ENCODE measurements at regions not wholly inside any gene's neighbourhood (a gene's known extent, or its start where the extent isn't known, plus 50 kb on each side); places are given as distances from the start of the nearest gene placed in this dataset.

GRCh38 chr20:11380283-11380682 lies 537.4 kb upstream of the BTBD3 start:
- in situ Hi-C loops (cut with MboI; ENCODE audit: low sequenced_read_pairs), result no loop called here
- H3K9me3 ChIP-seq (ENCODE audit: control insufficient read depth, insufficient read depth, low read length), result no peaks in the 10 kb centered on the region; the same call in 1 of the 2 replicates
- H2BK5ac ChIP-seq (ENCODE audit: low read depth, low read length, poor library complexity, severe bottlenecking), result no peak overlapping the region
- no peaks in the 10 kb centered on the region for H4K20me1 ChIP-seq (ENCODE audit: insufficient read depth, low read length)
- H3K36me3 ChIP-seq (ENCODE audit: control insufficient read depth, insufficient read depth, low read length), result no peaks in the 10 kb centered on the region
- H2AFZ ChIP-seq (replicated peaks; ENCODE audit: low read length, poor library complexity), result no peak overlapping the region
- ChIA-PET POLR2A (ENCODE audit: unreplicated experiment) (no interaction called here), CTCF (no interaction called here)
- no peak overlapping the region for H2BK120ac ChIP-seq (ENCODE audit: low read depth, low read length)
- dilution Hi-C loops (cut with HindIII; ENCODE audit: low sequenced_read_pairs, unreplicated experiment), result no loop called here
- no peak for DNase-seq
- no peak overlapping the region for H2BK15ac ChIP-seq (ENCODE audit: low read depth, low read length)
- ATAC-seq (ENCODE audit: low read depth), result no peak
- no peak overlapping the region for H3K56ac ChIP-seq (ENCODE audit: extremely low read depth, insufficient read depth, low read length)
- H3K14ac ChIP-seq (replicated peaks; ENCODE audit: low read depth, low read length), result no peak overlapping the region
- no peak overlapping the region for H2AK9ac ChIP-seq (replicated peaks; ENCODE audit: low read depth, low read length, poor library complexity)
- H3K4me1 ChIP-seq (ENCODE audit: control insufficient read depth, insufficient read depth, low read length), result peaks cover 13% of the 10 kb centered on the region
- H2AK5ac ChIP-seq (ENCODE audit: low read depth, low read length), result no peak overlapping the region
- no peak overlapping the region for H3K23ac ChIP-seq (ENCODE audit: low read depth, low read length)
- no peak overlapping the region for H3K18ac ChIP-seq (ENCODE audit: low read depth, low read length)
- H3K27ac ChIP-seq (ENCODE audit: insufficient read depth, low read length), result no peak overlapping the region
- no peak overlapping the region for H3K4ac ChIP-seq (ENCODE audit: low read depth, low read length)
- no peak overlapping the region for H4K91ac ChIP-seq (ENCODE audit: insufficient read depth, low read depth, low read length)
- intact Hi-C loops (cut with micrococcal nuclease), result no loop called here
- no TSS peak for BruUV-seq (replicated peaks)
- no CpG with 5 or more reads among the region's 1 CpG for WGBS, 2 experiments (ENCODE audit: extremely low coverage in 2 of 2, insufficient read length in 1 of 2)
- H3K4me3 ChIP-seq (ENCODE audit: insufficient read depth, low read depth, low read length), result no peak overlapping the region
- H4K5ac ChIP-seq (ENCODE audit: low read depth, low read length), result no peak overlapping the region
- H3K27me3 ChIP-seq (ENCODE audit: control insufficient read depth, insufficient read depth, low read length), result no peaks in the 10 kb centered on the region
- no peak overlapping the region for H2BK20ac ChIP-seq (ENCODE audit: low read depth, low read length)
- no peaks in the 10 kb centered on the region for H3K79me1 ChIP-seq (ENCODE audit: low read depth in 1 of 2, low read length in 2 of 2)
- TF ChIP-seq POLR2A (IDR thresholded peaks at IDR 0.05; ENCODE audit: low read depth, low read length) (no peak), MXI1 (IDR thresholded peaks at IDR 0.05; ENCODE audit: borderline replicate concordance, low read depth, low read length) (no peak), CHD1 (IDR thresholded peaks at IDR 0.05; ENCODE audit: low read depth, low read length) (no peak), FOS (IDR thresholded peaks at IDR 0.05; ENCODE audit: low read depth, low read length) (no peak), USF2 (IDR thresholded peaks at IDR 0.05; ENCODE audit: low read depth, low read length) (no peak), RAD21 (IDR thresholded peaks at IDR 0.05; ENCODE audit: low read length) (no peak), NFE2L2 (IDR thresholded peaks at IDR 0.05; ENCODE audit: low read depth, low read length) (no peak), MAFK (IDR thresholded peaks at IDR 0.05; ENCODE audit: low read depth, low read length) (no peak), MAZ (IDR thresholded peaks at IDR 0.05; ENCODE audit: borderline replicate concordance, low read depth, low read length) (no peak), CEBPB (IDR thresholded peaks at IDR 0.05; ENCODE audit: low read depth, low read length) (no peak), CTCF (conservative IDR thresholded peaks at IDR 0.05; ENCODE audit: low read depth, low read length) (no peak), BHLHE40 (IDR thresholded peaks at IDR 0.05; ENCODE audit: low read depth, low read length) (no peak), RCOR1 (IDR thresholded peaks at IDR 0.05; ENCODE audit: insufficient replicate concordance, low read length) (no peak), SMC3 (IDR thresholded peaks at IDR 0.05; ENCODE audit: low read depth, low read length) (no peak), ELK1 (IDR thresholded peaks at IDR 0.05; ENCODE audit: borderline replicate concordance, low read depth, low read length) (no peak), RFX5 (IDR thresholded peaks at IDR 0.05; ENCODE audit: low read depth, low read length) (no peak)
- H4K8ac ChIP-seq (ENCODE audit: low read depth in 2 of 2, low read length in 2 of 2), result no peak overlapping the region
- H3K4me2 ChIP-seq (ENCODE audit: low read depth, low read length), result no peak overlapping the region
- 0 out of 2 replicates have a peak, but pooled peaks cover 4% of the 10 kb centered on the region for H3K9me1 ChIP-seq (ENCODE audit: insufficient read depth, low read length)
- no peak overlapping the region for H3K9ac ChIP-seq (ENCODE audit: low read depth, low read length)
